ENCODE measurements at regions not wholly inside any gene's neighbourhood (a gene's known extent, or its start where the extent isn't known, plus 50 kb on each side); places are given as distances from the start of the nearest gene placed in this dataset.

DNA sequence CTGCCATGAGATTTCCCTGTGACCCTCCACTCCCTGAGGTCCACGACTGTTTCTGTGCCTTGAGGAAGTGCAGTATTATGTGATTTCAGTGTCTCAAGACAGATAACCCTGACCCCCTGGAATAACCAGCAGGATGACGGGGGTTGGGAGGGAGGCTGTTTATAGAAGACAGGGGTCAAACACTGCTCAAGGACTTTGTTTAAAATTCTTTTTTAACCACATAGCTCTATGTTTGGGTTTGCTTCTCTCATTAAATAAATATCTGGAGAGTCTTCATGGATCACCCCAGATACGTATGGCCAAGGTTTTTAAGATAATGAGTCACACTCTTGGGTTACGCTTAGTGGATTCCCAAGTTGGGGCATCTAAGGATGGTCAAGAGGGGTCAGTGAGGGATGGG lies 523.8 kb upstream of the TNP1 start:
- no peak overlapping the region for H3K4me3 ChIP-seq (ENCODE audit: low read depth in 2 of 2, low read length in 1 of 2)
- no peaks in the 10 kb centered on the region; a peak in 1 of 4 replicates for H3K4me1 ChIP-seq (ENCODE audit: control insufficient read depth in 1 of 2, insufficient read depth in 2 of 2, low read depth in 1 of 2, low read length in 1 of 2)
- H3K4me2 ChIP-seq, result no peak overlapping the region
- 68% methylated on average over 4 of the region's 4 CpGs for WGBS (ENCODE audit: low lambda C conversion rate)
- H2AFZ ChIP-seq (ENCODE audit: low read depth), result no peak overlapping the region
- ChIA-PET CTCF (no interaction called here), POLR2A (no interaction called here)
- H3K36me3 ChIP-seq (replicated peaks in 1 of 2; ENCODE audit: control insufficient read depth in 1 of 2, insufficient read depth in 2 of 2, low read length in 1 of 2), result no peaks in the 10 kb centered on the region
- no peak overlapping the region for H3K27ac ChIP-seq (ENCODE audit: low read depth in 2 of 2, low read length in 1 of 2)
- H3K9ac ChIP-seq, result no peak overlapping the region
- TF ChIP-seq FOXM1 (IDR thresholded peaks at IDR 0.05; ENCODE audit: low read depth), result no peak
- no peak for TF ChIP-seq MEF2A (IDR thresholded peaks at IDR 0.05; ENCODE audit: borderline replicate concordance, low read depth)
- no peak for TF ChIP-seq RAD21 (IDR thresholded peaks at IDR 0.05; ENCODE audit: low read length)
- TF ChIP-seq TCF12 (IDR thresholded peaks at IDR 0.05), result no peak
- no peak for TF ChIP-seq RCOR1 (IDR thresholded peaks at IDR 0.05; ENCODE audit: low read length)
- TF ChIP-seq NFIC (IDR thresholded peaks at IDR 0.05; ENCODE audit: borderline replicate concordance), result no peak
- TF ChIP-seq, protein P1, sequence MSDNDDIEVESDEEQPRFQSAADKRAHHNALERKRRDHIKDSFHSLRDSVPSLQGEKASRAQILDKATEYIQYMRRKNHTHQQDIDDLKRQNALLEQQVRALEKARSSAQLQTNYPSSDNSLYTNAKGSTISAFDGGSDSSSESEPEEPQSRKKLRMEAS (IDR thresholded peaks at IDR 0.05; ENCODE audit: low read depth), result no peak
- TF ChIP-seq TAF1 (IDR thresholded peaks at IDR 0.05; ENCODE audit: borderline replicate concordance, low read depth, low read length), result no peak
- TF ChIP-seq, protein P2, sequence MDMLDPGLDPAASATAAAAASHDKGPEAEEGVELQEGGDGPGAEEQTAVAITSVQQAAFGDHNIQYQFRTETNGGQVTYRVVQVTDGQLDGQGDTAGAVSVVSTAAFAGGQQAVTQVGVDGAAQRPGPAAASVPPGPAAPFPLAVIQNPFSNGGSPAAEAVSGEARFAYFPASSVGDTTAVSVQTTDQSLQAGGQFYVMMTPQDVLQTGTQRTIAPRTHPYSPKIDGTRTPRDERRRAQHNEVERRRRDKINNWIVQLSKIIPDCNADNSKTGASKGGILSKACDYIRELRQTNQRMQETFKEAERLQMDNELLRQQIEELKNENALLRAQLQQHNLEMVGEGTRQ (IDR thresholded peaks at IDR 0.05; ENCODE audit: borderline replicate concordance, low read depth, low read length), result no peak
- TF ChIP-seq RFX5 (IDR thresholded peaks at IDR 0.05; ENCODE audit: low read length), result no peak
- TF ChIP-seq, protein P3, sequence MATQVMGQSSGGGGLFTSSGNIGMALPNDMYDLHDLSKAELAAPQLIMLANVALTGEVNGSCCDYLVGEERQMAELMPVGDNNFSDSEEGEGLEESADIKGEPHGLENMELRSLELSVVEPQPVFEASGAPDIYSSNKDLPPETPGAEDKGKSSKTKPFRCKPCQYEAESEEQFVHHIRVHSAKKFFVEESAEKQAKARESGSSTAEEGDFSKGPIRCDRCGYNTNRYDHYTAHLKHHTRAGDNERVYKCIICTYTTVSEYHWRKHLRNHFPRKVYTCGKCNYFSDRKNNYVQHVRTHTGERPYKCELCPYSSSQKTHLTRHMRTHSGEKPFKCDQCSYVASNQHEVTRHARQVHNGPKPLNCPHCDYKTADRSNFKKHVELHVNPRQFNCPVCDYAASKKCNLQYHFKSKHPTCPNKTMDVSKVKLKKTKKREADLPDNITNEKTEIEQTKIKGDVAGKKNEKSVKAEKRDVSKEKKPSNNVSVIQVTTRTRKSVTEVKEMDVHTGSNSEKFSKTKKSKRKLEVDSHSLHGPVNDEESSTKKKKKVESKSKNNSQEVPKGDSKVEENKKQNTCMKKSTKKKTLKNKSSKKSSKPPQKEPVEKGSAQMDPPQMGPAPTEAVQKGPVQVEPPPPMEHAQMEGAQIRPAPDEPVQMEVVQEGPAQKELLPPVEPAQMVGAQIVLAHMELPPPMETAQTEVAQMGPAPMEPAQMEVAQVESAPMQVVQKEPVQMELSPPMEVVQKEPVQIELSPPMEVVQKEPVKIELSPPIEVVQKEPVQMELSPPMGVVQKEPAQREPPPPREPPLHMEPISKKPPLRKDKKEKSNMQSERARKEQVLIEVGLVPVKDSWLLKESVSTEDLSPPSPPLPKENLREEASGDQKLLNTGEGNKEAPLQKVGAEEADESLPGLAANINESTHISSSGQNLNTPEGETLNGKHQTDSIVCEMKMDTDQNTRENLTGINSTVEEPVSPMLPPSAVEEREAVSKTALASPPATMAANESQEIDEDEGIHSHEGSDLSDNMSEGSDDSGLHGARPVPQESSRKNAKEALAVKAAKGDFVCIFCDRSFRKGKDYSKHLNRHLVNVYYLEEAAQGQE (IDR thresholded peaks at IDR 0.05; ENCODE audit: low read depth, low read length), result no peak
- no peak for TF ChIP-seq POLR2AphosphoS5 (IDR thresholded peaks at IDR 0.05; ENCODE audit: low read depth, low read length)
- no peak for TF ChIP-seq FOXJ3 (CRISPR knock-in tag; IDR thresholded peaks at IDR 0.05)
- TF ChIP-seq, protein P4, sequence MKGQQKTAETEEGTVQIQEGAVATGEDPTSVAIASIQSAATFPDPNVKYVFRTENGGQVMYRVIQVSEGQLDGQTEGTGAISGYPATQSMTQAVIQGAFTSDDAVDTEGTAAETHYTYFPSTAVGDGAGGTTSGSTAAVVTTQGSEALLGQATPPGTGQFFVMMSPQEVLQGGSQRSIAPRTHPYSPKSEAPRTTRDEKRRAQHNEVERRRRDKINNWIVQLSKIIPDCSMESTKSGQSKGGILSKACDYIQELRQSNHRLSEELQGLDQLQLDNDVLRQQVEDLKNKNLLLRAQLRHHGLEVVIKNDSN (IDR thresholded peaks at IDR 0.05; ENCODE audit: borderline replicate concordance, low read depth), result no peak
- TF ChIP-seq GATA2 (CRISPR knock-in tag; IDR thresholded peaks at IDR 0.05), result no peak
- no peak for TF ChIP-seq ELF1 (IDR thresholded peaks at IDR 0.05)
- TF ChIP-seq SIN3A (IDR thresholded peaks at IDR 0.05; ENCODE audit: borderline replicate concordance, low read depth, low read length), result no peak
- no peak for TF ChIP-seq JUND (IDR thresholded peaks at IDR 0.05)
- no peaks in the 10 kb centered on the region for H3K9me3 ChIP-seq
- no peaks in the 10 kb centered on the region for H3K27me3 ChIP-seq (ENCODE audit: insufficient read depth)
- H4K20me1 ChIP-seq (ENCODE audit: insufficient read depth), result no peaks in the 10 kb centered on the region
- H3F3A ChIP-seq (replicated peaks; ENCODE audit: insufficient read depth), result no peaks in the 10 kb centered on the region
- H3K9me2 ChIP-seq, result no peaks in the 10 kb centered on the region
- no peaks in the 10 kb centered on the region for H3K79me2 ChIP-seq (ENCODE audit: insufficient read depth)
- DNase-seq, result no peak
